ENCODE measurements at regions not wholly inside any gene's neighbourhood (a gene's known extent, or its start where the extent isn't known, plus 50 kb on each side); places are given as distances from the start of the nearest gene placed in this dataset.
"Not testable (repeated sequence)": the region's sequence is repeated elsewhere in the genome, so short reads cannot be mapped to it uniquely, and the experiment has no call there.

GRCh38 chr3:95237783-95238182 lies 1174.9 kb downstream of the NSUN3 start:
- Histone ChIP-seq H3K27ac (ENCODE audit: low read depth, low read length) (no peak overlapping the region), H3K27me3 (ENCODE audit: insufficient read depth, low read length) (no peaks in the 10 kb centered on the region), H3K4me2 (ENCODE audit: low read length) (no peak overlapping the region), H4K20me1 (ENCODE audit: insufficient read depth, low read length) (no peaks in the 10 kb centered on the region), H2AFZ (ENCODE audit: low read depth, low read length) (no peak overlapping the region), H3K4me1 (ENCODE audit: insufficient read depth, low read length) (no peaks in the 10 kb centered on the region), H3K9ac (ENCODE audit: low read length) (no peak overlapping the region), H3K9me3 (ENCODE audit: insufficient read depth, low read depth, low read length) (no peaks in the 10 kb centered on the region), H3K36me3 (ENCODE audit: insufficient read depth, low read length) (no peaks in the 10 kb centered on the region), H3K79me2 (ENCODE audit: insufficient read depth, low read length) (no peaks in the 10 kb centered on the region), H3K4me3 (ENCODE audit: insufficient read depth, low read depth, low read length) (no peak overlapping the region)
- FAIRE-seq = no peak
- no peaks in the 10 kb centered on the region for H3K36me3 Mint-ChIP-seq (ENCODE audit: low read depth, unreplicated experiment)
- H3K27ac Mint-ChIP-seq (ENCODE audit: unreplicated experiment) = no peak overlapping the region
- TF ChIP-seq CTCF (IDR thresholded peaks at IDR 0.05; ENCODE audit: insufficient read depth, low read depth, low read length) = no peak
- TF ChIP-seq EZH2 (IDR thresholded peaks at IDR 0.05; ENCODE audit: insufficient read depth, low read length) = no peak
- peaks cover 3% of the 10 kb centered on the region for H3K27me3 Mint-ChIP-seq (ENCODE audit: low read depth, unreplicated experiment)
- no peaks in the 10 kb centered on the region for H3K4me1 Mint-ChIP-seq (ENCODE audit: low read depth, unreplicated experiment)
- no peaks in the 10 kb centered on the region for H3K9me3 Mint-ChIP-seq (ENCODE audit: unreplicated experiment)
- H3K4me3 Mint-ChIP-seq (ENCODE audit: unreplicated experiment) = no peak overlapping the region
- DNase-seq (ENCODE audit: low read depth) = no peak

GRCh38 chr3:95240395-95240794 lies 1177.5 kb downstream of the NSUN3 start:
- H3K4me1 Mint-ChIP-seq (ENCODE audit: low read depth, unreplicated experiment) = no peaks in the 10 kb centered on the region
- FAIRE-seq = no peak

GRCh38 chr3:95241256-95241655 lies 1178.4 kb downstream of the NSUN3 start:
- not testable (repeated sequence) for H3K9me3 Mint-ChIP-seq (ENCODE audit: unreplicated experiment); H3K4me3 ChIP-seq (ENCODE audit: insufficient read depth, low read depth, low read length); DNase-seq (ENCODE audit: low read depth); H4K20me1 ChIP-seq (ENCODE audit: insufficient read depth, low read length); H3K4me2 ChIP-seq (ENCODE audit: low read length); H3K9ac ChIP-seq (ENCODE audit: low read length); FAIRE-seq; H3K27me3 ChIP-seq (ENCODE audit: insufficient read depth, low read length); H3K27ac Mint-ChIP-seq (ENCODE audit: unreplicated experiment); H3K9me3 ChIP-seq (ENCODE audit: insufficient read depth, low read depth, low read length); H3K79me2 ChIP-seq (ENCODE audit: insufficient read depth, low read length); H2AFZ ChIP-seq (ENCODE audit: low read depth, low read length); H3K27me3 Mint-ChIP-seq (ENCODE audit: low read depth, unreplicated experiment); H3K27ac ChIP-seq (ENCODE audit: low read depth, low read length); H3K4me1 Mint-ChIP-seq (ENCODE audit: low read depth, unreplicated experiment); H3K36me3 Mint-ChIP-seq (ENCODE audit: low read depth, unreplicated experiment); H3K36me3 ChIP-seq (ENCODE audit: insufficient read depth, low read length); H3K4me1 ChIP-seq (ENCODE audit: insufficient read depth, low read length); H3K4me3 Mint-ChIP-seq (ENCODE audit: unreplicated experiment)

More at GRCh38 chr3:95240395-95240794, 1177.5 kb downstream of the NSUN3 start:
- Histone ChIP-seq H3K4me1 (ENCODE audit: insufficient read depth, low read length) (no peaks in the 10 kb centered on the region), H3K27me3 (ENCODE audit: insufficient read depth, low read length) (no peaks in the 10 kb centered on the region), H3K4me3 (ENCODE audit: insufficient read depth, low read depth, low read length) (no peak overlapping the region), H3K79me2 (ENCODE audit: insufficient read depth, low read length) (no peaks in the 10 kb centered on the region), H3K36me3 (ENCODE audit: insufficient read depth, low read length) (no peaks in the 10 kb centered on the region), H2AFZ (ENCODE audit: low read depth, low read length) (no peak overlapping the region), H3K4me2 (ENCODE audit: low read length) (no peak overlapping the region), H3K9me3 (ENCODE audit: insufficient read depth, low read depth, low read length) (no peaks in the 10 kb centered on the region), H4K20me1 (ENCODE audit: insufficient read depth, low read length) (no peaks in the 10 kb centered on the region), H3K9ac (ENCODE audit: low read length) (no peak overlapping the region), H3K27ac (ENCODE audit: low read depth, low read length) (no peak overlapping the region)
- TF ChIP-seq EZH2 (IDR thresholded peaks at IDR 0.05; ENCODE audit: insufficient read depth, low read length) (no peak), CTCF (IDR thresholded peaks at IDR 0.05; ENCODE audit: insufficient read depth, low read depth, low read length) (no peak)
- no peaks in the 10 kb centered on the region for H3K36me3 Mint-ChIP-seq (ENCODE audit: low read depth, unreplicated experiment)
- H3K27ac Mint-ChIP-seq (ENCODE audit: unreplicated experiment) = no peak overlapping the region
- no peaks in the 10 kb centered on the region for H3K9me3 Mint-ChIP-seq (ENCODE audit: unreplicated experiment)
- H3K27me3 Mint-ChIP-seq (ENCODE audit: low read depth, unreplicated experiment) = peaks cover 3% of the 10 kb centered on the region
- DNase-seq (ENCODE audit: low read depth) = no peak
- H3K4me3 Mint-ChIP-seq (ENCODE audit: unreplicated experiment) = no peak overlapping the region

Measured in astrocyte (in vitro differentiated cells and primary cell).